Activated B cell treated with CpG ODN at 0.5 μM for 24 hours (primary cell): ENCODE measurements at regions not wholly inside any gene's neighbourhood (a gene's known extent, or its start where the extent isn't known, plus 50 kb on each side); places are given as distances from the start of the nearest gene placed in this dataset.

Experiments used
- ATAC-seq: fragments of 200-7000 bp; cut with Tn5 transposase; one replicate; pipeline ENCODE4 v1.10.0; 2021; ENCODE audit warnings: low read depth, mild to moderate bottlenecking, moderate library complexity
- CTCF ChIA-PET: fragments of 350-600 bp; sonication (Branson Sonifier 250); formaldehyde crosslinking; loops from one replicate; lab custom pipeline; 2021; ENCODE audit warnings: antibody characterized with exemption; lab: Charles Lee
- POLR2A ChIA-PET: fragments of 350-600 bp; sonication (Branson Sonifier 250); formaldehyde crosslinking; loops from one replicate; lab custom pipeline; 2021; ENCODE audit warnings: antibody characterized with exemption; lab: Charles Lee
- DNase-seq: peaks from one replicate; pipeline ENCODE4 v3.0.0; 2022
- H3K27ac Mint-ChIP-seq: one replicate; pipeline ENCODE4 v1.8.0; 2020; ENCODE audit warnings: mixed read lengths
- H3K27me3 Mint-ChIP-seq: one replicate; pipeline ENCODE4 v1.8.0; 2021; ENCODE audit warnings: mixed read lengths
- H3K36me3 Mint-ChIP-seq: one replicate; pipeline ENCODE4 v1.8.0; 2021; ENCODE audit warnings: low read depth, mixed read lengths
- H3K4me1 Mint-ChIP-seq: one replicate; pipeline ENCODE4 v1.8.0; 2021; ENCODE audit warnings: mixed read lengths
- H3K4me3 Mint-ChIP-seq: one replicate; pipeline ENCODE4 v1.8.0; 2020; ENCODE audit warnings: mild to moderate bottlenecking, mixed read lengths
- H3K9me3 Mint-ChIP-seq: one replicate; pipeline ENCODE4 v1.8.0; 2020; ENCODE audit warnings: mixed read lengths
- CTCF ChIP-seq: fragments of 200-600 bp; IDR thresholded peaks from one replicate; pipeline ENCODE4 v1.8.0; 2022; ENCODE audit warnings: antibody characterized with exemption, mild to moderate bottlenecking
- intact Hi-C: fragments of 100-400 bp; cut with micrococcal nuclease; formaldehyde crosslinking; loops from one replicate; pipeline ENCODE4 v1.15.1; 2024

DNA sequence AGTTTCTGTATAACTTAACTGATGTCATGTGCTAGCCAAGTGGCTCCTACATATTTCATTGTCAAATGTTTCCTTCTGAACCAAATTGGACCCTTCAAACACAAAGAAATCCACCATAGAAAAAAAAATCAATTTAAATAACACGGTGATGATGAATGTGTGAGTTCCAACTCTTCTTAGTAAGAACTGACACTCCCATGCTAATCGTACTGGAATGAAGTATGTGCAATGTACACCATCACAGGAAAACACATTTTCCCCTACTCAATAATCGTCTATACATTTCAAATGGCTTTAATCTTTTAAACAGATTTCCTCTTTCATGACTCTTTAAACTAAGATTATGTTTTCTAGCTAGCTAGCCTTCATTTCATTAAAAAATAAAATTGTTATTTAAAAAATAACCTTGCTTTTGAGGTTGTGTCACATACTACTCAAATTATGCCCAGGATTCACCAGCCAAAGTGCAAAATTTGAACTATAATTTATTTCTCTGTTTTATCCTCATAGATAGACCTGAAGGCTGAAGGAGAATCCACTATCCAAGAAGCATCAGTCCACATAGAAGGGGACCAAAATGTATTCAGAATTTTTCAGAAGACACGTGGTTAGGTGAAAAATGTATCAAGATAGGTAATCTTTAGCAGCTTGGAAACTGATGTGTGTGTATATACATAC lies 131.0 kb upstream of the ITGA1 start:
- H3K27ac Mint-ChIP-seq, result no peak overlapping the region
- H3K27me3 Mint-ChIP-seq, result peaks cover 4% of the 10 kb centered on the region
- CTCF ChIA-PET, result interaction anchor here (2.2 kb wide), 1 partner anchor 259 kb away, joined by 6 read pairs; no protein-coding TSS in a partner anchor
- POLR2A ChIA-PET, result no interaction called here
- H3K9me3 Mint-ChIP-seq, result no peaks in the 10 kb centered on the region
- intact Hi-C loops, result loop anchor here (1.0 to 10.0 kb wide), 4 partner anchors 258 to 1697 kb away; partner anchors contain the start of gene ISL1
- ATAC-seq (no peak), DNase-seq (no peak)
- H3K36me3 Mint-ChIP-seq, result no peaks in the 10 kb centered on the region
- no peak for TF ChIP-seq CTCF
- no peaks in the 10 kb centered on the region for H3K4me1 Mint-ChIP-seq
- no peak overlapping the region for H3K4me3 Mint-ChIP-seq

GRCh38 chr5:52657247-52657645 lies 130.5 kb upstream of the ITGA1 start:
- H3K27ac Mint-ChIP-seq, result no peak overlapping the region
- H3K4me3 Mint-ChIP-seq, result no peak overlapping the region
- H3K4me1 Mint-ChIP-seq, result no peaks in the 10 kb centered on the region
- ChIA-PET POLR2A (no interaction called here), CTCF (interaction anchor here (1.2 to 2.4 kb wide), 3 partner anchors 258 to 1698 kb away, joined by 3 to 12 read pairs (median 6); no protein-coding TSS in a partner anchor)
- peaks cover 4% of the 10 kb centered on the region for H3K27me3 Mint-ChIP-seq
- no peak for DNase-seq
- TF ChIP-seq CTCF, result no peak
- no peaks in the 10 kb centered on the region for H3K9me3 Mint-ChIP-seq
- intact Hi-C loops, result loop anchor here (1.0 to 10.0 kb wide), 4 partner anchors 258 to 1698 kb away; partner anchors contain the start of gene ISL1
- H3K36me3 Mint-ChIP-seq, result no peaks in the 10 kb centered on the region
- ATAC-seq, result no peak

- Mint-ChIP-seq H3K4me1 (no peaks in the 10 kb centered on the region), H3K27me3 (peaks cover 2% of the 10 kb centered on the region), H3K27ac (no peak overlapping the region), H3K4me3 (no peak overlapping the region), H3K9me3 (no peaks in the 10 kb centered on the region), H3K36me3 (no peaks in the 10 kb centered on the region)
- ChIA-PET CTCF (interaction anchor here (1.2 to 2.4 kb wide), 4 partner anchors 141 to 1699 kb away, joined by 3 to 12 read pairs (median 6); no protein-coding TSS in a partner anchor), POLR2A (no interaction called here)
- DNase-seq (no peak), ATAC-seq (no peak)
- intact Hi-C loops, result loop anchor here (5.0 to 10.0 kb wide), 2 partner anchors 257 to 1276 kb away; partner anchors contain the start of gene ISL1
- no peak for TF ChIP-seq CTCF
Observed at GRCh38 chr5:52658246-52658645, 129.5 kb upstream of the ITGA1 start.

- POLR2A ChIA-PET, result no interaction called here
- no peaks in the 10 kb centered on the region for H3K36me3 Mint-ChIP-seq
- ATAC-seq, result no peak
- intact Hi-C loops, result loop anchor here (10.0 kb wide), 1 partner anchor 434 kb away; no protein-coding TSS in a partner anchor
- peaks cover 2% of the 10 kb centered on the region for H3K27me3 Mint-ChIP-seq
- no peak overlapping the region for H3K4me3 Mint-ChIP-seq
- H3K9me3 Mint-ChIP-seq, result no peaks in the 10 kb centered on the region
- H3K4me1 Mint-ChIP-seq, result no peaks in the 10 kb centered on the region
- CTCF ChIA-PET, result no interaction called here
- no peak for DNase-seq
- TF ChIP-seq CTCF, result no peak
- H3K27ac Mint-ChIP-seq, result no peak overlapping the region
Observed at GRCh38 chr5:52660621-52661020, 127.1 kb upstream of the ITGA1 start.

DNA sequence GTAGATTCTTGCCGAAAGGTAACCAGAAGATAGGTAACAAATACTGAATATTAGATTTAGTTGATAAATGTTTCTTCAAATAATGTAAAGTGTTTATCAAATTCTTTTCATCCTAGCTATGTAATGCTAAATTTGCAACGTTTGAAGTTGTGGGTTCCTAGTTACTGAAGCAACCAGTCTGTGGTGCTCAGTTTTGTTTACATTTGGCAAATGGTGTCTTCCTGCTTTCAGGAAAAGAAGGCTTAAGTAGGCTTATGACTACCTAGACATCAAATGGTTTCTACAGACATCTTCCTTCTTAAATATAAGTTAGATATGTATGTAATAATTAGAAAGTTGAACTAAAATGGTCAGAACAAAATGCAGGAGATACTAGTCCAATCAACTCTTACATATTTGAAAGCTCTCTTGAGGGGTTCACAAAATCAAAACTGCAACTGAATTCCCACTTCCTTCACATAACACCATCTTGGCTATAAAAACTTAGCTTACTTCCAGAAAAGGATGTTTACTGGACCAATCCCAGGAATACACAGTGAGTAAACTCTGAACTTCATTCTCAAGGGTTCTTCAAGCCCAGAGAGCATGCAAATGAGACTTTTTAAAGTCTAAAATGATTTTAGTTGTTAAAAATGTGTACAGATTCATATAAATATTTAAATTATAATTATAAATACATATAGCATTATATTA lies 125.7 kb upstream of the ITGA1 start:
- DNase-seq (no peak), ATAC-seq (no peak)
- Mint-ChIP-seq H3K36me3 (no peaks in the 10 kb centered on the region), H3K27me3 (peaks cover 4% of the 10 kb centered on the region), H3K4me3 (no peak overlapping the region), H3K27ac (no peak overlapping the region), H3K9me3 (no peaks in the 10 kb centered on the region), H3K4me1 (no peaks in the 10 kb centered on the region)
- CTCF ChIA-PET, result no interaction called here
- intact Hi-C loops, result loop anchor here (10.0 kb wide), 1 partner anchor 433 kb away; no protein-coding TSS in a partner anchor
- no peak for TF ChIP-seq CTCF
- POLR2A ChIA-PET, result no interaction called here
